GM19395 (cell line): ENCODE measurements at regions not wholly inside any gene's neighbourhood (a gene's known extent, or its start where the extent isn't known, plus 50 kb on each side); places are given as distances from the start of the nearest gene placed in this dataset.
"Not testable (repeated sequence)": the region's sequence is repeated elsewhere in the genome, so short reads cannot be mapped to it uniquely, and the experiment has no call there.

ENCODE experiments used
- ATAC-seq: cut with Tn5 transposase; IDR thresholded peaks from one replicate; pipeline ENCODE4 v1.9.1; 2021; ENCODE audit warnings: mild to moderate bottlenecking, moderate library complexity; ENCODE audit not compliant: unreplicated experiment

DNA sequence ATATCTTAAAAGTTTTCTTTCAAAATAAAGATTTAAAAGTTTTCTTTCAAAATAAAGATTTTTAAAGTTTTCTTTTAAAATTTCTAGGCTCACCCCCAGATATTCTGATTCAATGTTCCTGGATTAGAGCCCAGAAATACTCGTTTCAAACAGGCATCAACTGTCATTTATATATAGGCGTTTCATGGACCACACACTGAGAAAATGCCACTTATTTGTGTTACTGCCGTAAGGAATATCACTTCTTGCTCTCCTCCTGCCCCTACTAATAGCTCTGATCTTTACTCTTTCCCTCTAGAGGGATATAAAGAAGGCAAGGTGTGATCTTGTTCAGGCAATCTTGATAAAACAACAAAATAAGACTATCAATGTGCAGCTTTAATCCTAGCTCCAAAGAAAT lies 1324.1 kb downstream of the CDH8 start:
- ATAC-seq, result no peak

- no peak for ATAC-seq
Observed at GRCh38 chr16:60704726-60705125, 1331.5 kb downstream of the CDH8 start.

- no peak for ATAC-seq
Observed at GRCh38 chr16:60703096-60703495, 1333.1 kb downstream of the CDH8 start.

- no peak for ATAC-seq
Observed at GRCh38 chr16:60686824-60687223, 1349.4 kb downstream of the CDH8 start.

GRCh38 chr16:60684002-60684401 lies 1352.2 kb downstream of the CDH8 start:
- no peak for ATAC-seq

DNA sequence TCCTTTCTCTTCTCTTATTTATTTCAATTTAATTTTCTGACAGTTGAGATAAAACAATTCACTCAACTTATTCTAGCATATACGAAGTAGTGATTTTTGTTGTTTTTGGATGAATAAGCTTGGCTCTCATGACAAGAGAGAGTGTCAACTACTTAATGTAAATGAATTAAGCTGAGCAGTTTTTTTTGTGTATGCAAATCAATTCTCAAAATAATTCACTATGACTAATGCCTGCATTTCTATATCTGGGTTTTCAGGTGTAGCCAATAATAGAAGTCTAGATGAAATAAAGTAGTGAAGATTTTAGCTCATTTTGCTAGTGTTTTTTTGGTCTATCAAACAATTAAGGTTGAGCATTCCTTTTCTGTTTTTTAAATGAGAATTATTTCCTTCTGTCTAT lies 1354.0 kb downstream of the CDH8 start:
- no peak for ATAC-seq

GRCh38 chr16:60681043-60681442 lies 1355.2 kb downstream of the CDH8 start:
- no peak for ATAC-seq

GRCh38 chr16:60675022-60675421 lies 1361.2 kb downstream of the CDH8 start:
- no peak for ATAC-seq

DNA sequence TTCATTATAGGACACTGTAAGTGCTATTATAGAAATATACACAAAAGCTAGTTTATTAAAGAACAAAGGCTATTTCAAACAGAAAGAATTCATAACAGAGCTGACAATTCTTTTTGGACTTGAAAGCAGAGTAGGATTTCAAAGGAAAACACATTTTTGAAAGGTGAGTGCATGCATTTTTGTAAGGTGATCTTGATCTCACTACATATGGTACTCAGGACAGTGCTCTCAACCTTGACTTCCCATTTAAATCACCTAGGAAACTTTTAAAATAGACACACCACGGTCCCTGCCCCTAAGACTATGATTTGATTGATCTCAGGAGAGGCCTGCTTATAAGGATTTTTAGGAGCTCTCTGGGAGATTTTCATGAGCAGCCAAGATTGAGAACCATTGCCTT lies 1362.0 kb downstream of the CDH8 start:
- ATAC-seq, result no peak

GRCh38 chr16:60655514-60656153 lies 1380.6 kb downstream of the CDH8 start:
- ATAC-seq, result no peak

- ATAC-seq, result no peak
Observed at GRCh38 chr16:60651346-60651745, 1384.9 kb downstream of the CDH8 start.

DNA sequence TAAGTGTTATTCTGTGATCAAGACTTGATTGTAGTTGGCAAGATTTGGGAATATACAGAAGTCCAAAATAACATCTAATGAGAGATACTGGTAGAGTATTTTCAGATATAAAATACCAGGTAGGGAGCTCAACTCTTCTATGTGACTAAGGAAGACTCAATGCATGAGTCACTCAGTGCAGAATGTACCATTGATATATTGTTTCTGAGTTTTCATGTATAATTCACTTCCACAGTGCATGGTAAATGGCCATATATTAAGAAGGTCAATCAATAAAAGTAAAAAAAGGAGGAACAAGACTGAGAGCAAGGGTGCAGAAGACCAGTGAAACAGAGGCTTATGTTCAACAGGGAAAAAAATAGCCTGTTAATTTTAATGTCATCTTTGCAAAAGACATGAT lies 1387.9 kb downstream of the CDH8 start:
- ATAC-seq, result no peak

GRCh38 chr16:60647388-60647787 lies 1388.8 kb downstream of the CDH8 start:
- not testable (repeated sequence) for ATAC-seq

GRCh38 chr16:60646631-60647030 lies 1389.6 kb downstream of the CDH8 start:
- ATAC-seq, result no peak

- ATAC-seq, result no peak
Observed at GRCh38 chr16:60645541-60645940, 1390.7 kb downstream of the CDH8 start.

GRCh38 chr16:60642956-60643355 lies 1393.3 kb downstream of the CDH8 start:
- no peak for ATAC-seq

- ATAC-seq, result no peak
Observed at GRCh38 chr16:60641067-60641665, 1395.1 kb downstream of the CDH8 start.

DNA sequence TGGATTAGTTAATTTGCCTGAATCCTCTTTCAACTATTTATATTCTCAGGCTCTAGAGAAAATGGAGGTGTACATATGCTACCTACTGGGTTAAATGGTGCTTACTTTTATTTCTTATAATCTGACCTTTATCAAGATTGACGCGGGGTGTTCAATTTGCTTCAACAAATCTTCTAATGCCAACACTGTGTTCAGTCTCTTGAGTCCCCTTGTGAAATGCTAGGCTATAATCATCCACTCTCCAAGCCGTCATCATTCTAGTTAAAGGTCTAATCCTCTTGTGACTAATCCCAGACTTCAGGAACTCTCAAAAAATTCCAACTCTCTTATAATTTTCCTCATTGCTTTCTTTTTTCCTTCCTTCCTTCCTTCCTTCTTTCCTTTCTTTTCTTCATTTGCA lies 1396.2 kb downstream of the CDH8 start:
- no peak for ATAC-seq

GRCh38 chr16:60636636-60637035 lies 1399.6 kb downstream of the CDH8 start:
- ATAC-seq, result not testable (repeated sequence)

DNA sequence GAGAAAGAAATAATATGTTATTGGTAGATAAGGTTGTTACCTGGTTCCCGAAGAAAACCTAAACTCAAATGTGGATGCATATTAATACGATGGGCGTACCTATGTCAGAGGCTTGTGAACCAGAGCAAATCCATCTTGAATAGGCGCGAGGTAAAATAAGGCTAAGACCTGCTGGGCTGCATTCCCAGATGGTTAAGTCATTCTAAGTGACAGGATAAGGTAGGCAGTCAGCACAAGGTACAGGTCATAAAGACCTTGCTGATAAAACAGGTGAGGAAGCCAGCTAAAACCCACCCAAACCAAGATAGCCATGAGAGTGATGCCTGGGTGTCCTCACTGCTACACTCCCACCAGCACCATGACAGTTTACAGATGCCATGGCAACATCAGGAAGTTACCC lies 1400.1 kb downstream of the CDH8 start:
- ATAC-seq, result no peak

- ATAC-seq, result no peak
Observed at GRCh38 chr16:60635548-60635947, 1400.7 kb downstream of the CDH8 start.

DNA sequence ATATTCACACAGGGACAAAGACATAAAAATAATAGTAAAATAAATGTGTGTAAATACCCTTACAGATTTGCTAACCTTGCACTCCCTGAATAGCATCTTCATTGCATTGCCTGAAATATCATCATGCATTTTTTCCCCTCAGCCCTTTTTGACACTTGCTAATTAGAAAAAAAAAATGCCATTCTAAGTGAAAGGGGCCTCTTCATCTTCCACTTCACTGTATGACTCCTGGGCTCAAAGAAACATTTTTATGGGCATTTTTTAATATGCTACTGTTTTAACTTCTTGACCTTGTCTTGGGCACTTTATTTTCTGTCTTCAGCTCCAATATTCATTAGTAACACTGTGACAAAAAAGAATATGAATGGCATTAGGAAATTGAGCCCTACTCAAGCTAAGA lies 1424.4 kb downstream of the CDH8 start:
- ATAC-seq, result no peak

GRCh38 chr16:60608971-60609370 lies 1427.3 kb downstream of the CDH8 start:
- no peak for ATAC-seq
